ENCODE measurements at regions not wholly inside any gene's neighbourhood (a gene's known extent, or its start where the extent isn't known, plus 50 kb on each side); places are given as distances from the start of the nearest gene placed in this dataset.

GRCh38 chr6:113181164-113181563 lies 676.0 kb upstream of the MARCKS start:
- no peak for TF ChIP-seq EZH2 (IDR thresholded peaks at IDR 0.05; ENCODE audit: borderline replicate concordance, low read length)
- TF ChIP-seq, protein P1, sequence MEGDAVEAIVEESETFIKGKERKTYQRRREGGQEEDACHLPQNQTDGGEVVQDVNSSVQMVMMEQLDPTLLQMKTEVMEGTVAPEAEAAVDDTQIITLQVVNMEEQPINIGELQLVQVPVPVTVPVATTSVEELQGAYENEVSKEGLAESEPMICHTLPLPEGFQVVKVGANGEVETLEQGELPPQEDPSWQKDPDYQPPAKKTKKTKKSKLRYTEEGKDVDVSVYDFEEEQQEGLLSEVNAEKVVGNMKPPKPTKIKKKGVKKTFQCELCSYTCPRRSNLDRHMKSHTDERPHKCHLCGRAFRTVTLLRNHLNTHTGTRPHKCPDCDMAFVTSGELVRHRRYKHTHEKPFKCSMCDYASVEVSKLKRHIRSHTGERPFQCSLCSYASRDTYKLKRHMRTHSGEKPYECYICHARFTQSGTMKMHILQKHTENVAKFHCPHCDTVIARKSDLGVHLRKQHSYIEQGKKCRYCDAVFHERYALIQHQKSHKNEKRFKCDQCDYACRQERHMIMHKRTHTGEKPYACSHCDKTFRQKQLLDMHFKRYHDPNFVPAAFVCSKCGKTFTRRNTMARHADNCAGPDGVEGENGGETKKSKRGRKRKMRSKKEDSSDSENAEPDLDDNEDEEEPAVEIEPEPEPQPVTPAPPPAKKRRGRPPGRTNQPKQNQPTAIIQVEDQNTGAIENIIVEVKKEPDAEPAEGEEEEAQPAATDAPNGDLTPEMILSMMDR (IDR thresholded peaks at IDR 0.05; ENCODE audit: low read length), result no peak
